ENCODE measurements at regions not wholly inside any gene's neighbourhood (a gene's known extent, or its start where the extent isn't known, plus 50 kb on each side); places are given as distances from the start of the nearest gene placed in this dataset.

- no peak for DNase-seq (ENCODE audit: low read depth)
Observed at GRCh38 chr5:5005353-5005752, 134.8 kb upstream of the ADAMTS16 start.

GRCh38 chr5:5006548-5006947 is 133.6 kb upstream of the ADAMTS16 start:
- no peak for DNase-seq (ENCODE audit: low read depth)

- DNase-seq (ENCODE audit: low read depth) = no peak
Observed at GRCh38 chr5:5009240-5009639, 130.9 kb upstream of the ADAMTS16 start.

- DNase-seq (ENCODE audit: low read depth) = no peak
Observed at GRCh38 chr5:5011151-5011550, 129.0 kb upstream of the ADAMTS16 start.

- DNase-seq (ENCODE audit: low read depth) = no peak
Observed at GRCh38 chr5:5014586-5015235, 125.4 kb upstream of the ADAMTS16 start.

- no peak for DNase-seq (ENCODE audit: low read depth)
Observed at GRCh38 chr5:5017827-5018577, 122.1 kb upstream of the ADAMTS16 start.

GRCh38 chr5:5018578-5018970 is 121.6 kb upstream of the ADAMTS16 start:
- no peak for DNase-seq (ENCODE audit: low read depth)

GRCh38 chr5:5021436-5021835 is 118.7 kb upstream of the ADAMTS16 start:
- no peak for DNase-seq (ENCODE audit: low read depth)

GRCh38 chr5:5025098-5025773 is 114.9 kb upstream of the ADAMTS16 start:
- DNase-seq (ENCODE audit: low read depth) = no peak

- DNase-seq (ENCODE audit: low read depth) = no peak
Observed at GRCh38 chr5:5025774-5026408, 114.2 kb upstream of the ADAMTS16 start.

- DNase-seq (ENCODE audit: low read depth) = no peak
Observed at GRCh38 chr5:5026409-5026785, 113.7 kb upstream of the ADAMTS16 start.

GRCh38 chr5:5031665-5032064 is 108.5 kb upstream of the ADAMTS16 start:
- no peak for DNase-seq (ENCODE audit: low read depth)

- DNase-seq (ENCODE audit: low read depth) = no peak
Observed at GRCh38 chr5:5037674-5038073, 102.5 kb upstream of the ADAMTS16 start.

GRCh38 chr5:5039918-5040317 is 100.2 kb upstream of the ADAMTS16 start:
- DNase-seq (ENCODE audit: low read depth) = no peak

GRCh38 chr5:5040712-5041111 is 99.4 kb upstream of the ADAMTS16 start:
- DNase-seq (ENCODE audit: low read depth) = no peak

- no peak for DNase-seq (ENCODE audit: low read depth)
Observed at GRCh38 chr5:5042806-5043205, 97.3 kb upstream of the ADAMTS16 start.

GRCh38 chr5:5043346-5043745 is 96.8 kb upstream of the ADAMTS16 start:
- no peak for DNase-seq (ENCODE audit: low read depth)

GRCh38 chr5:5044247-5044840 is 95.8 kb upstream of the ADAMTS16 start:
- DNase-seq (ENCODE audit: low read depth) = no peak

GRCh38 chr5:5046680-5047502 is 93.2 kb upstream of the ADAMTS16 start:
- no peak for DNase-seq (ENCODE audit: low read depth)

- DNase-seq (ENCODE audit: low read depth) = no peak
Observed at GRCh38 chr5:5050801-5051200, 89.3 kb upstream of the ADAMTS16 start.

GRCh38 chr5:5055712-5056111 is 84.4 kb upstream of the ADAMTS16 start:
- DNase-seq (ENCODE audit: low read depth) = no peak

- DNase-seq (ENCODE audit: low read depth) = no peak
Observed at GRCh38 chr5:5061836-5062235, 78.3 kb upstream of the ADAMTS16 start.

Data from HS-27A (cell line).